ENCODE measurements at regions not wholly inside any gene's neighbourhood (a gene's known extent, or its start where the extent isn't known, plus 50 kb on each side); places are given as distances from the start of the nearest gene placed in this dataset.

DNA sequence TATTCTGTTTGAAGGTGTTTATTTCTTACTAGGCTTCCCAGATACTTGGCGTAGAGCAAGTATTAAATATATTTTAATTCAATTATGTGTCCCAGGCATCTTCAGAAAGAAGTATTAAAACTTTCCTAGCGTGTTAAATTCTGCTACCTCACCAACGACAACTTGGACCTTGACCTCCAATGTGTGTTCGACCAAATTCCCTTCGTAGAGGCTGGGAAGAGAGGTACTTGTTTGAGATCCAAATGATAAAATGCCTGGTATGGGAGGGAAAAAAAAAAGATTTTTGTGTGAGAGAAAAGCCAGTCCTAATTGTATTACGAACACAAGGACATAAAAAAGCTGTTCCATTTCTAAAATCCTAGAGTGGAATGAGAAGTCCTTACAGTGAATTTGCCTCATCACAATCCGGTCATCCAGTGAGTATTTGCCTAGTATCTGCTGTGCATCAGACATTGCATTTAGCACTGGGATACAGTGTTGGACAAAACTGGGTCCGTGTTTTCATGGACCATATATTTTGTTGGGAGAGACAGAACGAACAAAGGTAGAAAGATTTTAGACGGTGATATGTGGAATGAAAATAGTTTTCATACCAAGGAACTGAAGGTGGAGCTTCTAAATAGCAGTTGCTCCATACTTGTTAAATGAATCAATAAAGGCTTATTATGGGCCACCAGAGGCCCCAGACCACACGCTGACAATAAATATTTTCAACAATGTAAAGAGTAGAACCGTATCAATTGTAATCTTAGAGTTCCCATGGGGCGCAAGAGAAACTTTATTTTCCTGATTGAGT is 103.1 kb downstream of the KIF4B start:
- no TSS peak for BruUV-seq (replicated peaks)
- Histone ChIP-seq H2AFZ (ENCODE audit: low read depth, low read length) (no peak overlapping the region), H3K4me3 (replicated peaks in 1 of 3; ENCODE audit: insufficient read depth in 1 of 3, low read depth in 1 of 3, low read length in 3 of 3) (no peak overlapping the region), H3K4me1 (ENCODE audit: control insufficient read depth, extremely low read depth, insufficient read depth, low read length) (no peaks in the 10 kb centered on the region), H3K9me1 (replicated peaks; ENCODE audit: control insufficient read depth, extremely low read depth, insufficient read depth, low read length) (no peaks in the 10 kb centered on the region), H3K4me2 (ENCODE audit: insufficient read depth, low read length) (no peak overlapping the region), H3K9me3 (replicated peaks; ENCODE audit: control insufficient read depth, insufficient read depth, low read length) (no peaks in the 10 kb centered on the region), H3K36me3 (ENCODE audit: control insufficient read depth in 2 of 2, extremely low read depth in 1 of 2, insufficient read depth in 2 of 2, low read length in 2 of 2) (no peaks in the 10 kb centered on the region), H3K79me2 (ENCODE audit: control insufficient read depth, insufficient read depth, low read length) (no peaks in the 10 kb centered on the region), H3K9ac (replicated peaks; ENCODE audit: extremely low read depth, insufficient read depth, low read length) (no peak overlapping the region), H4K20me1 (replicated peaks; ENCODE audit: control insufficient read depth, extremely low read depth, insufficient read depth, low read length) (no peaks in the 10 kb centered on the region), H3K27me3 (ENCODE audit: control insufficient read depth in 2 of 2, insufficient read depth in 2 of 2, low read length in 2 of 2) (no peaks in the 10 kb centered on the region), H3K27ac (ENCODE audit: insufficient read depth, low read depth, low read length) (no peak overlapping the region)
- POLR2A ChIA-PET: no interaction called here
- dilution Hi-C loops (cut with MboI; ENCODE audit: extremely low pct_ligation_motif_present, low sequenced_read_pairs): no loop called here
- DNase-seq (ENCODE audit: low read depth, low spot score) (no peak), FAIRE-seq (no peak)
- TF ChIP-seq GATA2 (IDR thresholded peaks at IDR 0.05; ENCODE audit: insufficient read depth, insufficient read length, low read depth, low read length): no peak
- TF ChIP-seq EZH2 (IDR thresholded peaks at IDR 0.05; ENCODE audit: borderline replicate concordance, low read depth, low read length, severe bottlenecking): no peak
- TF ChIP-seq POLR2A (IDR thresholded peaks at IDR 0.05; ENCODE audit: low read depth, low read length): no peak
- no peak for TF ChIP-seq CTCF (IDR thresholded peaks at IDR 0.05; ENCODE audit: extremely low read depth in 1 of 2, insufficient read depth in 1 of 2, low read depth in 1 of 2, low read length in 2 of 2)
- no peak for TF ChIP-seq FOS (IDR thresholded peaks at IDR 0.05; ENCODE audit: borderline replicate concordance, insufficient read depth, low read length)
- TF ChIP-seq, protein P1, sequence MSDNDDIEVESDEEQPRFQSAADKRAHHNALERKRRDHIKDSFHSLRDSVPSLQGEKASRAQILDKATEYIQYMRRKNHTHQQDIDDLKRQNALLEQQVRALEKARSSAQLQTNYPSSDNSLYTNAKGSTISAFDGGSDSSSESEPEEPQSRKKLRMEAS (IDR thresholded peaks at IDR 0.05; ENCODE audit: insufficient read depth, insufficient read length): no peak
- no peak for TF ChIP-seq MYC (IDR thresholded peaks at IDR 0.05; ENCODE audit: low read depth, low read length)
- TF ChIP-seq JUN (IDR thresholded peaks at IDR 0.05; ENCODE audit: borderline replicate concordance, insufficient read depth, insufficient read length, low read depth): no peak
- CTCF ChIA-PET: interaction anchor here (1.2 to 1.3 kb wide), 2 partner anchors 14 to 144 kb away, joined by 3 read pairs; no protein-coding TSS in a partner anchor
- intact Hi-C loops (cut with micrococcal nuclease): no loop called here

Measured in endothelial cell of umbilical vein (primary cell).